Activated B cell treated with CpG ODN at 0.5 μM for 24 hours (primary cell): ENCODE measurements at regions not wholly inside any gene's neighbourhood (a gene's known extent, or its start where the extent isn't known, plus 50 kb on each side); places are given as distances from the start of the nearest gene placed in this dataset.

ENCODE experiments used
- ATAC-seq: fragments of 200-7000 bp; cut with Tn5 transposase; one replicate; pipeline ENCODE4 v1.10.0; 2021; ENCODE audit warnings: low read depth, mild to moderate bottlenecking, moderate library complexity
- CTCF ChIA-PET: fragments of 350-600 bp; sonication (Branson Sonifier 250); formaldehyde crosslinking; loops from one replicate; lab custom pipeline; 2021; ENCODE audit warnings: antibody characterized with exemption; lab: Charles Lee
- POLR2A ChIA-PET: fragments of 350-600 bp; sonication (Branson Sonifier 250); formaldehyde crosslinking; loops from one replicate; lab custom pipeline; 2021; ENCODE audit warnings: antibody characterized with exemption; lab: Charles Lee
- DNase-seq: peaks from one replicate; pipeline ENCODE4 v3.0.0; 2022
- H3K27ac Mint-ChIP-seq: one replicate; pipeline ENCODE4 v1.8.0; 2020; ENCODE audit warnings: mixed read lengths
- H3K27me3 Mint-ChIP-seq: one replicate; pipeline ENCODE4 v1.8.0; 2021; ENCODE audit warnings: mixed read lengths
- H3K36me3 Mint-ChIP-seq: one replicate; pipeline ENCODE4 v1.8.0; 2021; ENCODE audit warnings: low read depth, mixed read lengths
- H3K4me1 Mint-ChIP-seq: one replicate; pipeline ENCODE4 v1.8.0; 2021; ENCODE audit warnings: mixed read lengths
- H3K4me3 Mint-ChIP-seq: one replicate; pipeline ENCODE4 v1.8.0; 2020; ENCODE audit warnings: mild to moderate bottlenecking, mixed read lengths
- H3K9me3 Mint-ChIP-seq: one replicate; pipeline ENCODE4 v1.8.0; 2020; ENCODE audit warnings: mixed read lengths
- intact Hi-C: fragments of 100-400 bp; cut with micrococcal nuclease; formaldehyde crosslinking; loops from one replicate; pipeline ENCODE4 v1.15.1; 2024
- TF ChIP-seq, protein P1 (sequence below): fragments of 200-600 bp; IDR thresholded peaks from one replicate; pipeline ENCODE4 v1.8.0; 2022; ENCODE audit warnings: antibody characterized with exemption, mild to moderate bottlenecking

DNA sequence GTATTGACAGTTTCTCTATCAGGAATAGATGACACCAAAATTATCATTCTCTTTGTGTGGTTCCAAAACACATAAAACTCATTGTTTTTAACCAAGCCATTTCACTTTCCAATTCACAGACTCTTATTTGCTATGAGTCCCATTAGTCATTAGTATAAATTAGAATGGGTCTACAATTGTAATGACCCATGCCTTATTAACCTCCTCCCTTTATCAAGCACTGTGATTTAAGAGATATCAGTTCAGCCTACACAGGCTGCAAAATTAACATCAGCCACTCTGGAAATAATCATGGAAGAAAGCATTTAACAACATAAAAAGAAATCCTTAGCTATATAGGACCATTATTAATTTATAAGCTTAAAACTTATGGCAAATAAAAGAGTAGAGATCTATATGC lies 440.6 kb downstream of the GBE1 start:
- no peaks in the 10 kb centered on the region for H3K27me3 Mint-ChIP-seq
- no peak for ATAC-seq
- intact Hi-C loops: no loop called here
- H3K9me3 Mint-ChIP-seq: no peaks in the 10 kb centered on the region
- no peak overlapping the region for H3K4me3 Mint-ChIP-seq
- no peaks in the 10 kb centered on the region for H3K36me3 Mint-ChIP-seq
- POLR2A ChIA-PET: no interaction called here
- no peak for DNase-seq
- TF ChIP-seq, protein P1, sequence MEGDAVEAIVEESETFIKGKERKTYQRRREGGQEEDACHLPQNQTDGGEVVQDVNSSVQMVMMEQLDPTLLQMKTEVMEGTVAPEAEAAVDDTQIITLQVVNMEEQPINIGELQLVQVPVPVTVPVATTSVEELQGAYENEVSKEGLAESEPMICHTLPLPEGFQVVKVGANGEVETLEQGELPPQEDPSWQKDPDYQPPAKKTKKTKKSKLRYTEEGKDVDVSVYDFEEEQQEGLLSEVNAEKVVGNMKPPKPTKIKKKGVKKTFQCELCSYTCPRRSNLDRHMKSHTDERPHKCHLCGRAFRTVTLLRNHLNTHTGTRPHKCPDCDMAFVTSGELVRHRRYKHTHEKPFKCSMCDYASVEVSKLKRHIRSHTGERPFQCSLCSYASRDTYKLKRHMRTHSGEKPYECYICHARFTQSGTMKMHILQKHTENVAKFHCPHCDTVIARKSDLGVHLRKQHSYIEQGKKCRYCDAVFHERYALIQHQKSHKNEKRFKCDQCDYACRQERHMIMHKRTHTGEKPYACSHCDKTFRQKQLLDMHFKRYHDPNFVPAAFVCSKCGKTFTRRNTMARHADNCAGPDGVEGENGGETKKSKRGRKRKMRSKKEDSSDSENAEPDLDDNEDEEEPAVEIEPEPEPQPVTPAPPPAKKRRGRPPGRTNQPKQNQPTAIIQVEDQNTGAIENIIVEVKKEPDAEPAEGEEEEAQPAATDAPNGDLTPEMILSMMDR: no peak
- H3K4me1 Mint-ChIP-seq: no peaks in the 10 kb centered on the region
- CTCF ChIA-PET: no interaction called here
- no peak overlapping the region for H3K27ac Mint-ChIP-seq

DNA sequence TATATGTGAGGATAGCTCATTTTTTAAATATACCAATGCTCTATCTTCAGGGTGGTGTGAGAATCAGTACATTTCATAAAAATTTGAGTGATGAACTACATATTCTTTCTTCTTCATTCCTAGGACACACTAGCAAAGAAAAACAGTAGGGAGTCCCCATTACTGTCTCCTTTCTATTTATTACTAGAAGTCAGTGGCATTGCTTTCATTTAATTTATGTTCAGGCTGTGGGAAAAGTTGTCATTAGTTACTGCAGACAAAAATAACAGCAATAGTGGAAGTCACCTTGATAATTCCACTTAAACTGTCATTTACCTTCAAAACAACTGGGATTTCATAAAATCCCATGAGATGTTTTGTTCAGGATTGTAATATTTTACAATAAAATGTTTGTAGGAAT lies 446.4 kb downstream of the GBE1 start:
- DNase-seq (no peak), ATAC-seq (no peak)
- Mint-ChIP-seq H3K27ac (no peak overlapping the region), H3K4me3 (no peak overlapping the region), H3K9me3 (no peaks in the 10 kb centered on the region), H3K36me3 (no peaks in the 10 kb centered on the region), H3K4me1 (no peaks in the 10 kb centered on the region), H3K27me3 (no peaks in the 10 kb centered on the region)
- ChIA-PET CTCF (no interaction called here), POLR2A (no interaction called here)
- intact Hi-C loops: no loop called here
- TF ChIP-seq, protein P1: no peak

DNA sequence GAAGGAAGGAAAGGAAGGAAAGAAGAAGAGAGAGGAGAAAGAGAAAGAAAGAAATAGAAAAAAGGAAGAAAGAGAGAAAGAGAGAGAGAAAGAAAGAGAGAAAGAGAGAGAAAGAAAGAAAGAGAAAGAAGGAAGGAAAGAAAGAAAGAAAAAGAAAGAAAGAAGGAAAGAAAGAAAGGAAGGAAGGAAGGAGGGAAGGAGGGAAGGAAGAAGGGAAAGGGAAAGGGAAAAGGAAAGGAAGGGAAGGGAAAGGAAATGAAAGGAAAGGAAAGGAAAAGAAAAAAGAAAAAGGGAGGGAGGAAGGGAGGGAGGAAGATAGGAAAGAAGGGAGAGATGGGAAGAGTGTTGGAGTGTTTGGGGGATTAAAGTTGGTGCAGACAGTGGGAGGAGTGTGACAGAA lies 450.1 kb downstream of the GBE1 start:
- CTCF ChIA-PET: no interaction called here
- no peak for DNase-seq
- no peaks in the 10 kb centered on the region for H3K9me3 Mint-ChIP-seq
- no peaks in the 10 kb centered on the region for H3K36me3 Mint-ChIP-seq
- ATAC-seq: no peak
- H3K27me3 Mint-ChIP-seq: no peaks in the 10 kb centered on the region
- no peak overlapping the region for H3K27ac Mint-ChIP-seq
- TF ChIP-seq, protein P1: no peak
- no peak overlapping the region for H3K4me3 Mint-ChIP-seq
- POLR2A ChIA-PET: no interaction called here
- H3K4me1 Mint-ChIP-seq: no peaks in the 10 kb centered on the region
- intact Hi-C loops: no loop called here

DNA sequence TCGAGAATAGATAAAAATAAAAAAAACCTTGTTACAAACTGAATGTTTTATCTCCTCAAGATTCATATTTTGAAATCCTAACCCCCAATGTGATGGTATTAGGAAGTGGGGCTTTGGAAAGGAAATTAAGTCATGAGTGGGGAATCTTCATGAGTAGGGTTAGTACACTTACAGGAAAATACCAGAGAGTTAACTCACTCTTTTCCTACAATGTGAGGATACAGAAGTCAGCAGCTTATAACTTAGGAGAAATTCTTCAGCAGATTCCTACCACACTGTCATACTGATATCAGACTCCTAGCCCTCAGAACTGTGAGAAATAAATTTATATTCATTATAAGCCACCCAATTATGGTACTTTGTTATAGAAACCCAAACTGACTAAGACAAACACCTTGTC lies 453.1 kb downstream of the GBE1 start:
- H3K4me1 Mint-ChIP-seq: no peaks in the 10 kb centered on the region
- no peaks in the 10 kb centered on the region for H3K36me3 Mint-ChIP-seq
- H3K9me3 Mint-ChIP-seq: no peaks in the 10 kb centered on the region
- H3K27me3 Mint-ChIP-seq: peaks cover 2% of the 10 kb centered on the region
- ChIA-PET CTCF (no interaction called here), POLR2A (no interaction called here)
- ATAC-seq: no peak
- H3K27ac Mint-ChIP-seq: no peak overlapping the region
- no peak overlapping the region for H3K4me3 Mint-ChIP-seq
- intact Hi-C loops: no loop called here
- DNase-seq: no peak
- TF ChIP-seq, protein P1: no peak

DNA sequence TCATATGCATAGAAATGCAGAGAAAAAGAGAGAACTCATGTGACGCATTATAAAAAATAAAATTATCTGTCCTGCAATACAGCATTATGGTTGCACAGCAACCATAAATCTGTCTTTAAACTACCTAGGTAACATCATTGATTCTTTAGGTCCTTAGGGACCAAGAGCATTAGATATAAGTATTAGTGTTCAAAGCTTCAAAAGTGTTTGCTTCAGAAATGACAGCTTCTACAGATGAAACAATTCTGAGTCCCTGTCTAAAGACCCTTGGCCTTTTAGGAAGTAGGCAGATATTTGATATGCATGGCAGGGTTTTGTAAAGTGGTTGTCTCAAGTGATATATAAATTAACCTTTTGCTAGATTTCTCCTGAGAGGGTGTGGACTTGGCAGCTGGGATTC lies 454.2 kb downstream of the GBE1 start:
- Mint-ChIP-seq H3K36me3 (no peaks in the 10 kb centered on the region), H3K4me3 (no peak overlapping the region), H3K27ac (no peak overlapping the region), H3K4me1 (no peaks in the 10 kb centered on the region), H3K27me3 (peaks cover 2% of the 10 kb centered on the region), H3K9me3 (no peaks in the 10 kb centered on the region)
- TF ChIP-seq, protein P1: no peak
- no peak for ATAC-seq
- POLR2A ChIA-PET: no interaction called here
- intact Hi-C loops: no loop called here
- CTCF ChIA-PET: no interaction called here
- DNase-seq: no peak
